H1 (cell line): ENCODE measurements at regions not wholly inside any gene's neighbourhood (a gene's known extent, or its start where the extent isn't known, plus 50 kb on each side); places are given as distances from the start of the nearest gene placed in this dataset.

Source experiments
- CTCF ChIA-PET: fragments of 300-600 bp; sonication (Branson Sonifier 250); formaldehyde crosslinking; loops from one replicate; lab custom pipeline; 2021; ENCODE audit not compliant: partially characterized antibody; lab: Charles Lee
- POLR2A ChIA-PET: fragments of 300-600 bp; sonication (Branson Sonifier 250); formaldehyde crosslinking; loops from one replicate; lab custom pipeline; 2021; ENCODE audit warnings: inconsistent platforms; ENCODE audit not compliant: partially characterized antibody; lab: Charles Lee
- DNase-seq, 2 experiments: peaks; one replicate each; pipeline versions ENCODE4 v3.0.0 to v3.0.0-alpha.2; 2010 to 2022; ENCODE audit warnings: low spot score in 2 of 2, low read depth in 1 of 2, mixed read lengths in 1 of 2
- FAIRE-seq: peaks from 2 replicates; lab custom pipeline; 2011; peaks lifted over from hg19 to GRCh38; lab: Jason Lieb, UNC
- H2AFZ ChIP-seq: 2 replicates; pipeline ENCODE4 v1.8.1; 2012; ENCODE audit warnings: low read length, inconsistent platforms
- H2AK5ac ChIP-seq: 2 replicates; pipeline ENCODE4 v1.6.1; 2013; ENCODE audit warnings: low read depth, low read length
- H2BK120ac ChIP-seq: replicated peaks from 2 replicates; pipeline ENCODE3; 2013; ENCODE audit warnings: low read depth, low read length, inconsistent platforms
- H2BK12ac ChIP-seq: 2 replicates; pipeline ENCODE4 v1.6.1; 2013; ENCODE audit warnings: low read depth, low read length
- H2BK15ac ChIP-seq: 2 replicates; pipeline ENCODE4 v1.6.1; 2013; ENCODE audit warnings: low read length
- H2BK20ac ChIP-seq: 2 replicates; pipeline ENCODE4 v1.6.1; 2013; ENCODE audit warnings: low read length
- H2BK5ac ChIP-seq: 2 replicates; pipeline ENCODE4 v1.6.1; 2013; ENCODE audit warnings: low read depth, low read length
- H3K14ac ChIP-seq: 2 replicates; pipeline ENCODE4 v1.6.1; 2013; ENCODE audit warnings: inconsistent platforms; ENCODE audit not compliant: insufficient read length
- H3K18ac ChIP-seq: 2 replicates; pipeline ENCODE4 v1.6.1; 2013; ENCODE audit warnings: low read length; ENCODE audit errors: extremely low read depth
- H3K23ac ChIP-seq: 2 replicates; pipeline ENCODE4 v1.6.1; 2013; ENCODE audit warnings: inconsistent platforms; ENCODE audit not compliant: insufficient read length
- H3K23me2 ChIP-seq: 2 replicates; pipeline ENCODE4 v1.6.1; 2013; ENCODE audit warnings: low read depth, low read length
- H3K27ac ChIP-seq: 2 replicates; pipeline ENCODE4 v1.6.1; 2011; ENCODE audit warnings: low read depth, low read length, inconsistent platforms
- H3K27me3 ChIP-seq, 4 experiments: replicated peaks in 1 of 4; 1 replicate in 1 of 4; 2 replicates in 3 of 4; pipeline versions ENCODE4 v1.6.1 to v1.8.1; 2011 to 2013; ENCODE audit warnings: low read length in 3 of 4, mild to moderate bottlenecking in 3 of 4, inconsistent platforms in 2 of 4, mixed read lengths in 2 of 4, moderate library complexity in 1 of 4; ENCODE audit not compliant: control insufficient read depth in 3 of 4, insufficient read depth in 3 of 4; ENCODE audit errors: extremely low read depth in 1 of 4
- H3K36me3 ChIP-seq, 4 experiments: 2 replicates each; pipeline versions ENCODE4 v1.6.1 to v1.8.1; 2011 to 2013; ENCODE audit warnings: mild to moderate bottlenecking in 4 of 4, low read length in 3 of 4, moderate library complexity in 2 of 4, control low read depth in 1 of 4, inconsistent platforms in 1 of 4; ENCODE audit not compliant: insufficient read depth in 4 of 4, control insufficient read depth in 2 of 4
- H3K4ac ChIP-seq: replicated peaks from 2 replicates; pipeline ENCODE3; 2013; ENCODE audit warnings: low read length, low read depth, mixed read lengths, inconsistent platforms; ENCODE audit not compliant: insufficient read length
- H3K4me1 ChIP-seq, 4 experiments: replicated peaks in 1 of 4; 1 replicate in 1 of 4; 2 replicates in 3 of 4; pipeline versions ENCODE4 v1.6.1 to v1.8.1; 2011 to 2013; ENCODE audit warnings: low read length in 3 of 4, inconsistent platforms in 2 of 4, mixed read lengths in 1 of 4; ENCODE audit not compliant: insufficient read depth in 4 of 4, control insufficient read depth in 3 of 4
- H3K4me2 ChIP-seq, 2 experiments: 2 replicates each; pipeline versions ENCODE4 v1.6.1 to v1.8.1; 2011 to 2013; ENCODE audit warnings: low read depth in 2 of 2, low read length in 2 of 2, control low read depth in 1 of 2, inconsistent platforms in 1 of 2, mild to moderate bottlenecking in 1 of 2; ENCODE audit not compliant: insufficient read depth in 1 of 2
- H3K4me3 ChIP-seq, 4 experiments: fragments of 200-600, 300-600 bp in 1 of 4; sonication (generic), shearing (Covaris generic), sonication (Bioruptor Twin) in 1 of 4; 2 replicates each; pipeline versions ENCODE4 v1.5.1 to v1.8.1; 2011 to 2016; ENCODE audit warnings: low read length in 4 of 4, low read depth in 3 of 4, control low read depth in 2 of 4, inconsistent platforms in 2 of 4, mild to moderate bottlenecking in 2 of 4, mixed read lengths in 1 of 4, moderate library complexity in 1 of 4; ENCODE audit not compliant: insufficient read depth in 2 of 4; ENCODE audit errors: extremely low read depth in 1 of 4
- H3K56ac ChIP-seq: replicated peaks from 2 replicates; pipeline ENCODE3; 2013; ENCODE audit warnings: low read depth, mild to moderate bottlenecking, mixed read lengths, low read length, inconsistent platforms; ENCODE audit not compliant: insufficient read length
- H3K79me1 ChIP-seq: 2 replicates; pipeline ENCODE4 v1.6.1; 2013; ENCODE audit warnings: low read depth, low read length, control low read depth
- H3K79me2 ChIP-seq, 2 experiments: 2 replicates each; pipeline versions ENCODE4 v1.6.1 to v1.8.1; 2012 to 2013; ENCODE audit warnings: low read length in 2 of 2, mild to moderate bottlenecking in 2 of 2, inconsistent platforms in 1 of 2; ENCODE audit not compliant: insufficient read depth in 2 of 2, control insufficient read depth in 1 of 2
- H3K9ac ChIP-seq, 4 experiments: replicated peaks in 1 of 4; 1 replicate in 1 of 4; 2 replicates in 3 of 4; pipeline versions ENCODE4 v1.6.1 to v1.8.1; 2011 to 2013; ENCODE audit warnings: low read depth in 3 of 4, low read length in 3 of 4, control low read depth in 2 of 4, mild to moderate bottlenecking in 2 of 4, moderate library complexity in 2 of 4, inconsistent platforms in 1 of 4; ENCODE audit errors: extremely low read depth in 1 of 4
- H3K9me3 ChIP-seq, 2 experiments: 2 replicates each; pipeline versions ENCODE4 v1.6.1 to v1.8.1; 2012 to 2013; ENCODE audit warnings: mild to moderate bottlenecking in 2 of 2, moderate library complexity in 2 of 2, control low read depth in 1 of 2, inconsistent platforms in 1 of 2, low read depth in 1 of 2, low read length in 1 of 2, mixed read lengths in 1 of 2; ENCODE audit not compliant: insufficient read depth in 2 of 2
- H4K20me1 ChIP-seq, 2 experiments: replicated peaks in 1 of 2; 2 replicates each; pipeline versions ENCODE3 to v1.8.1; 2011 to 2013; ENCODE audit warnings: inconsistent platforms in 2 of 2, low read length in 2 of 2, mild to moderate bottlenecking in 1 of 2; ENCODE audit not compliant: insufficient read depth in 2 of 2, control insufficient read depth in 1 of 2
- H4K5ac ChIP-seq: 2 replicates; pipeline ENCODE4 v1.6.1; 2013; ENCODE audit warnings: low read length, low read depth, mixed read lengths, inconsistent platforms; ENCODE audit not compliant: insufficient read length
- H4K8ac ChIP-seq: 2 replicates; pipeline ENCODE4 v1.8.0; 2013; ENCODE audit warnings: mild to moderate bottlenecking, moderate library complexity, low read length, inconsistent platforms; ENCODE audit not compliant: insufficient read depth; ENCODE audit errors: extremely low read depth
- H4K91ac ChIP-seq: replicated peaks from 2 replicates; pipeline ENCODE3; 2013; ENCODE audit warnings: low read length, mixed read lengths, inconsistent platforms; ENCODE audit not compliant: insufficient read length
- EZH2 ChIP-seq: fragments of 200-600 bp; sonication (generic); IDR thresholded peaks from 2 replicates; pipeline ENCODE4 v1.7.1; 2012; ENCODE audit warnings: low read depth, mild to moderate bottlenecking, moderate library complexity, low read length, inconsistent platforms; ENCODE audit not compliant: severe bottlenecking
- WGBS, 2 experiments: shearing (Covaris generic) in 1 of 2; methylation state at CpG; one replicate each; pipeline versions ENCODE4 v1.1.6 to v1.1.7; 2013 to 2015; ENCODE audit warnings: low lambda C conversion rate in 2 of 2, mixed read lengths in 2 of 2, inconsistent platforms in 1 of 2, low coverage in 1 of 2, missing lambda C conversion rate in 1 of 2; ENCODE audit not compliant: insufficient replicate concordance in 2 of 2, insufficient coverage in 1 of 2, insufficient read length in 1 of 2; ENCODE audit errors: extremely low coverage in 1 of 2, missing lambda C conversion rate in 1 of 2; 5-methylcytosine and 5-hydroxymethylcytosine counted together

GRCh38 chr9:4417578-4418325 is 72.5 kb upstream of the SLC1A1 start:
- Histone ChIP-seq H4K20me1 (peaks cover 0 to 1% of the 10 kb centered on the region in 2 experiments), H2BK120ac (no peak overlapping the region), H2AK5ac (no peak overlapping the region), H4K8ac (no peak overlapping the region), H3K23ac (no peak overlapping the region), H3K18ac (no peak overlapping the region), H3K36me3 (no peaks in the 10 kb centered on the region), H2BK5ac (no peak overlapping the region), H4K5ac (no peak overlapping the region), H3K4ac (no peak overlapping the region), H2BK12ac (no peak overlapping the region), H3K27me3 (no peaks in the 10 kb centered on the region), H3K79me1 (no peaks in the 10 kb centered on the region), H3K14ac (no peak overlapping the region), H2BK20ac (no peak overlapping the region), H2AFZ (no peak overlapping the region), H3K9ac (no peak overlapping the region), H3K9me3 (no peaks in the 10 kb centered on the region), H3K4me1 (peaks cover 0 to under 1% (median 0%) of the 10 kb centered on the region in 4 experiments; a peak in 3 of 7 replicates), H3K27ac (no peak overlapping the region), H4K91ac (no peak overlapping the region), H3K23me2 (no peaks in the 10 kb centered on the region), H3K4me2 (no peak overlapping the region), H2BK15ac (no peak overlapping the region), H3K79me2 (no peaks in the 10 kb centered on the region), H3K4me3 (no peak overlapping the region), H3K56ac (no peak overlapping the region)
- FAIRE-seq (no peak), DNase-seq (no peak)
- WGBS, 2 experiments: 76% methylated on average over 2 of the region's 2 CpGs; no CpG with 5 or more reads in 1 of the 2 experiments
- TF ChIP-seq EZH2: no peak
- ChIA-PET CTCF (no interaction called here), POLR2A (no interaction called here)
